OCI-LY7 (cell line): ENCODE measurements at regions not wholly inside any gene's neighbourhood (a gene's known extent, or its start where the extent isn't known, plus 50 kb on each side); places are given as distances from the start of the nearest gene placed in this dataset.

Experiments
- EZH2phosphoT487 ChIP-seq: fragments of 200-600 bp; sonication (generic); IDR thresholded peaks from 2 replicates; pipeline ENCODE4 v1.6.1; 2018; ENCODE audit warnings: low read depth, borderline replicate concordance, mild to moderate bottlenecking, mixed run types, antibody characterized with exemption, low read length, moderate library complexity, mixed read lengths
- TF ChIP-seq, protein P1 (sequence below): fragments of 200-600 bp; sonication (generic); conservative IDR thresholded peaks from 2 replicates; pipeline ENCODE4 v1.5.1; 2014; ENCODE audit warnings: mild to moderate bottlenecking, antibody characterized with exemption, low read length, moderate library complexity, mixed read lengths

DNA sequence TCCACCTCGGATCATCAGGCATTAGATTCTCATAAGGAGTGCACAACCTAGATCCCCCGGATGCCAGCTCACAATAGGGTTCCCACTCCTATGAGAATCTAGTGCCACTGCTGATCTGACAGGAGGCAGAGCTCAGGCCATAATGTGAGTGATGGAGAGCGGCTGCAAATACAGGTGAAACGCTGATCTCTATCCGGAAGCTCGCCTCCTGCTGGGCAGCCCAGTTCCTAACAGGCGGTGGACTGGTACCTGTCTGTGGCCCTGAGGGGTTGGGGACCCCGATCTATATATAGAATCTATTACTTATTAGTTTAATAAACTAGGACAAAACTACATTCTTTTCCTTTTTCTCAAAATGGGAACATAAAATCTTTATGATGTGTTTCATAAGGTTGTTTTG, 741.9 kb downstream of the RFPL4B start:
- TF ChIP-seq, protein P1, sequence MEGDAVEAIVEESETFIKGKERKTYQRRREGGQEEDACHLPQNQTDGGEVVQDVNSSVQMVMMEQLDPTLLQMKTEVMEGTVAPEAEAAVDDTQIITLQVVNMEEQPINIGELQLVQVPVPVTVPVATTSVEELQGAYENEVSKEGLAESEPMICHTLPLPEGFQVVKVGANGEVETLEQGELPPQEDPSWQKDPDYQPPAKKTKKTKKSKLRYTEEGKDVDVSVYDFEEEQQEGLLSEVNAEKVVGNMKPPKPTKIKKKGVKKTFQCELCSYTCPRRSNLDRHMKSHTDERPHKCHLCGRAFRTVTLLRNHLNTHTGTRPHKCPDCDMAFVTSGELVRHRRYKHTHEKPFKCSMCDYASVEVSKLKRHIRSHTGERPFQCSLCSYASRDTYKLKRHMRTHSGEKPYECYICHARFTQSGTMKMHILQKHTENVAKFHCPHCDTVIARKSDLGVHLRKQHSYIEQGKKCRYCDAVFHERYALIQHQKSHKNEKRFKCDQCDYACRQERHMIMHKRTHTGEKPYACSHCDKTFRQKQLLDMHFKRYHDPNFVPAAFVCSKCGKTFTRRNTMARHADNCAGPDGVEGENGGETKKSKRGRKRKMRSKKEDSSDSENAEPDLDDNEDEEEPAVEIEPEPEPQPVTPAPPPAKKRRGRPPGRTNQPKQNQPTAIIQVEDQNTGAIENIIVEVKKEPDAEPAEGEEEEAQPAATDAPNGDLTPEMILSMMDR = peak; percentile 48
- TF ChIP-seq EZH2phosphoT487 = no peak
